A549 (cell line): ENCODE measurements at regions not wholly inside any gene's neighbourhood (a gene's known extent, or its start where the extent isn't known, plus 50 kb on each side); places are given as distances from the start of the nearest gene placed in this dataset.

ENCODE experiments used
- CEBPB ChIP-seq, 2 experiments: fragments of >200 bp in 1 of 2; sonication (Bioruptor Twin) in 1 of 2; formaldehyde crosslinking in 1 of 2; IDR thresholded peaks; 2 replicates each; pipeline ENCODE4 v1.6.1; 2012 to 2016
- CHD2 ChIP-seq: fragments of 150-350 bp; IDR thresholded peaks from 2 replicates; pipeline ENCODE4 v1.6.1; 2014; ENCODE audit warnings: low read length; ENCODE audit not compliant: partially characterized antibody
- EHMT2 ChIP-seq: fragments of 200-600 bp; sonication (generic); IDR thresholded peaks from 2 replicates; pipeline ENCODE4 v1.6.1; 2016; ENCODE audit warnings: antibody characterized with exemption, low read depth, mild to moderate bottlenecking, moderate library complexity
- EP300 ChIP-seq, 2 experiments: fragments of >200 bp; sonication (Bioruptor Twin); formaldehyde crosslinking; IDR thresholded peaks; 2 replicates in 1 of 2; 3 replicates in 1 of 2; pipeline ENCODE4 v1.6.1; 2016 to 2017
- FOSL2 ChIP-seq, 2 experiments: fragments of 450-650 bp in 1 of 2; fragments of >200 bp in 1 of 2; sonication (Bioruptor Twin) in 1 of 2; formaldehyde crosslinking; IDR thresholded peaks; 2 replicates each; pipeline versions ENCODE4 v1.5.0 to v1.6.1; 2016 to 2020; ENCODE audit warnings: mild to moderate bottlenecking in 1 of 2, moderate library complexity in 1 of 2
- KDM1A ChIP-seq: fragments of 200-600 bp; sonication (generic); IDR thresholded peaks from 2 replicates; pipeline ENCODE4 v1.6.1; 2016; ENCODE audit warnings: low read depth, mild to moderate bottlenecking
- PHF8 ChIP-seq: fragments of 200-600 bp; sonication (generic); IDR thresholded peaks from 2 replicates; pipeline ENCODE4 v1.6.1; 2016; ENCODE audit warnings: low read depth, mild to moderate bottlenecking, antibody characterized with exemption, moderate library complexity, borderline replicate concordance
- POLR2A ChIP-seq: IDR thresholded peaks from 2 replicates; pipeline ENCODE4 v1.6.1; 2012; ENCODE audit warnings: mild to moderate bottlenecking, low read length
- RNF2 ChIP-seq: fragments of 200-600 bp; sonication (generic); IDR thresholded peaks from 2 replicates; pipeline ENCODE4 v1.6.1; 2016; ENCODE audit warnings: low read depth, mild to moderate bottlenecking, antibody characterized with exemption, moderate library complexity, borderline replicate concordance
- TF ChIP-seq, protein P1 (sequence below): fragments of 450-650 bp; IDR thresholded peaks from 2 replicates; pipeline ENCODE4 v1.6.1; 2014; ENCODE audit warnings: antibody characterized with exemption
- TF ChIP-seq, protein P2 (sequence below): fragments of 150-350 bp; IDR thresholded peaks from 2 replicates; pipeline ENCODE4 v1.6.1; 2014; ENCODE audit warnings: low read depth, mild to moderate bottlenecking, low read length
- TF ChIP-seq, protein P3 (sequence below): fragments of >200 bp; sonication (Bioruptor Twin); formaldehyde crosslinking; IDR thresholded peaks from 3 replicates; pipeline ENCODE4 v1.5.1; 2016

DNA sequence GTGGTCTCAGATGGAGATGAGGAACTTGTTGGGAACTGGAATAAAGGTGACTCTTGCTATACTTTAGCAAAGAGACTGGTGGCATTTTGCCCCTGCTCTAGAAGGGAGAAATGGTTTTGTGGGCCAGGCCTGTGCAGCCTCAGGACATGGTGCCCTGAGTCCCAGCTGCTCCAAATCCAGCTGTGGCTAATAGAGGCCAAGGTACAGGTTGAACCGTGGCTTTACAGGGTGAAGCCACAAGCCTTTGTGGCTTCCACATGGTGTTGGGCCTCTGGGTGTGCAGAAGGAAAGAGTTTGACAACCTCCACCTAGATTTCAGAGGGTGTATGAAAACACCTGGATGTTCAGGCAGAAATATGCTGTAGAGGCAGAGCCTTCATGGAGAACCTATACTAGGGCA lies 586.0 kb downstream of the FLRT2 start:
- TF ChIP-seq PHF8 (no peak), CHD2 (no peak), POLR2A (no peak), EP300 (IDR thresholded peaks at IDR 0.05) (no peak), RNF2 (no peak), EHMT2 (no peak), FOSL2 (IDR thresholded peaks at IDR 0.05) (no peak), FOSL2 (CRISPR knock-in tag; IDR thresholded peaks at IDR 0.05) (no peak), KDM1A (no peak), CEBPB (IDR thresholded peaks at IDR 0.05) (no peak)
- TF ChIP-seq, protein P1, sequence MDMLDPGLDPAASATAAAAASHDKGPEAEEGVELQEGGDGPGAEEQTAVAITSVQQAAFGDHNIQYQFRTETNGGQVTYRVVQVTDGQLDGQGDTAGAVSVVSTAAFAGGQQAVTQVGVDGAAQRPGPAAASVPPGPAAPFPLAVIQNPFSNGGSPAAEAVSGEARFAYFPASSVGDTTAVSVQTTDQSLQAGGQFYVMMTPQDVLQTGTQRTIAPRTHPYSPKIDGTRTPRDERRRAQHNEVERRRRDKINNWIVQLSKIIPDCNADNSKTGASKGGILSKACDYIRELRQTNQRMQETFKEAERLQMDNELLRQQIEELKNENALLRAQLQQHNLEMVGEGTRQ: no peak
- TF ChIP-seq, protein P2, sequence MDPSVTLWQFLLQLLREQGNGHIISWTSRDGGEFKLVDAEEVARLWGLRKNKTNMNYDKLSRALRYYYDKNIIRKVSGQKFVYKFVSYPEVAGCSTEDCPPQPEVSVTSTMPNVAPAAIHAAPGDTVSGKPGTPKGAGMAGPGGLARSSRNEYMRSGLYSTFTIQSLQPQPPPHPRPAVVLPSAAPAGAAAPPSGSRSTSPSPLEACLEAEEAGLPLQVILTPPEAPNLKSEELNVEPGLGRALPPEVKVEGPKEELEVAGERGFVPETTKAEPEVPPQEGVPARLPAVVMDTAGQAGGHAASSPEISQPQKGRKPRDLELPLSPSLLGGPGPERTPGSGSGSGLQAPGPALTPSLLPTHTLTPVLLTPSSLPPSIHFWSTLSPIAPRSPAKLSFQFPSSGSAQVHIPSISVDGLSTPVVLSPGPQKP: no peak
- TF ChIP-seq, protein P3, sequence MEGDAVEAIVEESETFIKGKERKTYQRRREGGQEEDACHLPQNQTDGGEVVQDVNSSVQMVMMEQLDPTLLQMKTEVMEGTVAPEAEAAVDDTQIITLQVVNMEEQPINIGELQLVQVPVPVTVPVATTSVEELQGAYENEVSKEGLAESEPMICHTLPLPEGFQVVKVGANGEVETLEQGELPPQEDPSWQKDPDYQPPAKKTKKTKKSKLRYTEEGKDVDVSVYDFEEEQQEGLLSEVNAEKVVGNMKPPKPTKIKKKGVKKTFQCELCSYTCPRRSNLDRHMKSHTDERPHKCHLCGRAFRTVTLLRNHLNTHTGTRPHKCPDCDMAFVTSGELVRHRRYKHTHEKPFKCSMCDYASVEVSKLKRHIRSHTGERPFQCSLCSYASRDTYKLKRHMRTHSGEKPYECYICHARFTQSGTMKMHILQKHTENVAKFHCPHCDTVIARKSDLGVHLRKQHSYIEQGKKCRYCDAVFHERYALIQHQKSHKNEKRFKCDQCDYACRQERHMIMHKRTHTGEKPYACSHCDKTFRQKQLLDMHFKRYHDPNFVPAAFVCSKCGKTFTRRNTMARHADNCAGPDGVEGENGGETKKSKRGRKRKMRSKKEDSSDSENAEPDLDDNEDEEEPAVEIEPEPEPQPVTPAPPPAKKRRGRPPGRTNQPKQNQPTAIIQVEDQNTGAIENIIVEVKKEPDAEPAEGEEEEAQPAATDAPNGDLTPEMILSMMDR: no peak
